ENCODE measurements at regions not wholly inside any gene's neighbourhood (a gene's known extent, or its start where the extent isn't known, plus 50 kb on each side); places are given as distances from the start of the nearest gene placed in this dataset.
"Not testable (repeated sequence)": the region's sequence is repeated elsewhere in the genome, so short reads cannot be mapped to it uniquely, and the experiment has no call there.

DNA sequence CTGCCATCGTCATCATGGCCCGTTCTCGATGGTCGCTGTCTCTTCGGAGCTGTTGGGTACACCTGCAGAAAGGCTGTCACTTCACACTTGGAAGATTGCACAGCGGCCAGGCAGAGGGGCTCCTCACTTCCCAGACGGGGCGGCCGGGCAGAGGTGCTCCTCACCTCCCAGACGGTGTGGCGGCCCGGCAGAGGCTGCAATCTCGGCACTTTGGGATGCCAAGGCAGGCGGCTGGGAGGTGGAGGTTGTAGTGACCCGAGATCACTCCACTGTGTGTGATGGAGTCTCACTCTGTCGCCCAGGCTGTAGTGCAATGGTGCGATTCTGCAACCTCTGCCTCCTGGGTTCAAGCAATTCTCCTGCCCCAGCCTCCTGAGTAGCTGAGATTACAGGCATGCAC, 192.4 kb downstream of the RTP5 start:
- H2AK5ac ChIP-seq (ENCODE audit: low read depth, low read length); H2BK15ac ChIP-seq (ENCODE audit: low read length); FAIRE-seq; H3K23me2 ChIP-seq (ENCODE audit: low read depth, low read length); H3K56ac ChIP-seq (replicated peaks; ENCODE audit: insufficient read length, low read depth, low read length); H4K5ac ChIP-seq (ENCODE audit: insufficient read length, low read depth, low read length); H3K14ac ChIP-seq (ENCODE audit: insufficient read length); H3K9ac ChIP-seq (replicated peaks in 1 of 4; ENCODE audit: extremely low read depth in 1 of 4, low read depth in 3 of 4, low read length in 3 of 4); H2AFZ ChIP-seq (ENCODE audit: low read length); H3K4me2 ChIP-seq (ENCODE audit: insufficient read depth in 1 of 2, low read depth in 2 of 2, low read length in 2 of 2); H2BK5ac ChIP-seq (ENCODE audit: low read depth, low read length); H2BK12ac ChIP-seq (ENCODE audit: low read depth, low read length); H2BK20ac ChIP-seq (ENCODE audit: low read length); H3K79me1 ChIP-seq (ENCODE audit: low read depth, low read length); H4K8ac ChIP-seq (ENCODE audit: extremely low read depth, insufficient read depth, low read length); H4K20me1 ChIP-seq (replicated peaks in 1 of 2; ENCODE audit: control insufficient read depth in 1 of 2, insufficient read depth in 2 of 2, low read length in 2 of 2); H3K36me3 ChIP-seq (ENCODE audit: control insufficient read depth in 2 of 4, insufficient read depth in 4 of 4, low read length in 3 of 4); H3K18ac ChIP-seq (ENCODE audit: extremely low read depth, low read length); H4K91ac ChIP-seq (replicated peaks; ENCODE audit: insufficient read length, low read length); CTCF ChIA-PET (ENCODE audit: partially characterized antibody); DNase-seq (ENCODE audit: low read depth in 1 of 2, low spot score in 2 of 2); H3K23ac ChIP-seq (ENCODE audit: insufficient read length); H2BK120ac ChIP-seq (replicated peaks; ENCODE audit: low read depth, low read length); POLR2A ChIA-PET (ENCODE audit: partially characterized antibody); H3K4me3 ChIP-seq (ENCODE audit: extremely low read depth in 1 of 4, insufficient read depth in 2 of 4, low read depth in 3 of 4, low read length in 4 of 4); H3K27ac ChIP-seq (ENCODE audit: low read depth, low read length); H3K79me2 ChIP-seq (ENCODE audit: control insufficient read depth in 1 of 2, insufficient read depth in 2 of 2, low read length in 2 of 2); H3K4ac ChIP-seq (replicated peaks; ENCODE audit: insufficient read length, low read depth, low read length): not testable (repeated sequence)
- Histone ChIP-seq H3K9me3 (ENCODE audit: insufficient read depth in 2 of 2, low read depth in 1 of 2, low read length in 1 of 2) (peaks cover 16 to 18% of the 10 kb centered on the region in 2 experiments), H3K27me3 (replicated peaks in 1 of 4; ENCODE audit: control insufficient read depth in 3 of 4, extremely low read depth in 1 of 4, insufficient read depth in 3 of 4, low read length in 3 of 4) (peaks cover 0 to 14% (median 4%) of the 10 kb centered on the region in 4 experiments; a peak in 4 of 7 replicates), H3K4me1 (replicated peaks in 1 of 4; ENCODE audit: control insufficient read depth in 3 of 4, insufficient read depth in 4 of 4, low read length in 3 of 4) (peaks cover 3 to 17% (median 10%) of the 10 kb centered on the region in 4 experiments)
- 94% methylated on average over 17 of the region's 17 CpGs; no CpG with 5 or more reads in 1 of the 2 experiments for WGBS, 2 experiments (ENCODE audit: extremely low coverage in 1 of 2, insufficient coverage in 1 of 2, insufficient read length in 1 of 2, insufficient replicate concordance in 2 of 2, low coverage in 1 of 2, low lambda C conversion rate in 2 of 2, missing lambda C conversion rate in 1 of 2)

All from H1 (cell line).